ENCODE measurements at regions not wholly inside any gene's neighbourhood (a gene's known extent, or its start where the extent isn't known, plus 50 kb on each side); places are given as distances from the start of the nearest gene placed in this dataset.

DNA sequence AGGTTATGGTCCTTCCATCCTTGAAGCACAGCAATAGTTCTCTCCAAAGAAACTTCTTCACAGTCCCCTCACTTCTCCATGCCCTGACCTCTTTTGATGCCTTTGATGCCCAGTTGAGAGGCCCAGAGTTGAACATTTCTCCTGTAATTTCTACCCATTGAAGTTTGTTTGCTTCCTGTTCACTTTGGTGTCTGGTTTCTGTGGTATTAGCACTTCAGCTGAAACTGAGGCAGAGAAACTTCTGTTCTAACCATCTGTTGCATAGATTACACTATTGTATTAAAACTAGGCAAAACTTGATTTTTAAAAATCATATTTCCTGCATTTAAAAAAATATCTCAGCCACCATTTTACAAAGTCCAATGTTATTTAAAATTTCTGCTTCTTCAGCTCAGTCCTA, 89.8 kb upstream of the ADGRG2 start:
- TF ChIP-seq CTCF (IDR thresholded peaks at IDR 0.05; ENCODE audit: low read depth, low read length) (no peak), EZH2phosphoT487 (IDR thresholded peaks at IDR 0.05; ENCODE audit: low read depth) (no peak)

Data from OCI-LY3 (cell line).